ENCODE measurements at regions not wholly inside any gene's neighbourhood (a gene's known extent, or its start where the extent isn't known, plus 50 kb on each side); places are given as distances from the start of the nearest gene placed in this dataset.

DNA sequence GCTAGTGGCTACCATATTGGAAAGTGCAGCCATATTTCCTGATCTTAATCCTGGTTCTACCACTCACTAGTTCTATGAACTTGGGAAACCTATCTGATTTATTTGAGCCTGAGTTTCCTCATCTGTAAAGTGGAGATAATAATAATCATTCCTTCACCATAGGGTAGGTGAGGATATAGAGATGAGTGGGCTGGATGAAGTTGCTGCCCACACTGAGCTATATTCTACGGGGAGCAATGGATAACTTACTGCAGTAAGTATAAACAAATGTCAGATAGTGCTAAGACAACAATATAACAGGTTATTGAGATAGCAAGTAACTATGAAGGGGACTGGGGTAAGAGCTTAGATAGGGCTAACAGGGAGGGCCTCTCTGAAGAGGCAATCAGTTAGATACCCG, 251.5 kb upstream of the ADAMTS9 start:
- DNase-seq = no peak

DNA sequence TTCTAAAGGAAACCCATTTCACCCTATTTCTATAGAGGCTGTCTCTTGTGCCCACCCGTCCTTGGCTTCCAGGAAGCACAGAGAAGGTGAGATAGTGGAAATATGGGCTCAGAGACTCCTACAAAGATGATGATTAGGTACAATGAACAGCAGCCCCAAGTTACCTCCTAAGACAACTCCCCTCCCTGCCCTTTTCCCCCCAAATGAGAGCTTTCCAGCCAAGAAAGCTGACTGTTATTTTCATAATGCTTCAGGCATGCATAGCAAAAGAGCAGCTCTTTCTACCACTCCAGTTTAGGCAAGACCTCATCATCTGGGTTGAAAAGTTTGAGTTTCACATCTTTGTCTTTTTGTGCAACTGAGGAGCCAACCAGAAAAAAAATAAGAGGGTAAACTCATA, 248.8 kb upstream of the ADAMTS9 start:
- no peak for DNase-seq

DNA sequence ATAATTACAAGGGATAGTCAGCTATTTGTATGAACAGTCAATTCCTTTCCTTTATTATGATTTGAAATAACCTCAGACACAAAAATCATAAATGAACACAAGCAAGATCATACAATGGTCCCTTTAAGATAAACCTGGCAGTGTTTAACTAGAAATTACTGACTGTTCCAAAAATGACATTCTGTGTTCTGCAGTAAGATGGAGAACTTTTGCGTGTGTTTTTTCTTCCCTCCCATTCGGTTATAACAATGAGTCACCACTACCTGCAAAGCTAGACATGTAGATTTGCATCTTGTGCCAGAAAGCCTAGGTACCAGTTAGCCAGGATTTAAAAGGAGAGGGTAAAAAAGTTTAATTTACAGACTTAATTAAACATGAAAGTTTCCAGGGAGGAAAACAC, 248.2 kb upstream of the ADAMTS9 start:
- DNase-seq = no peak

DNA sequence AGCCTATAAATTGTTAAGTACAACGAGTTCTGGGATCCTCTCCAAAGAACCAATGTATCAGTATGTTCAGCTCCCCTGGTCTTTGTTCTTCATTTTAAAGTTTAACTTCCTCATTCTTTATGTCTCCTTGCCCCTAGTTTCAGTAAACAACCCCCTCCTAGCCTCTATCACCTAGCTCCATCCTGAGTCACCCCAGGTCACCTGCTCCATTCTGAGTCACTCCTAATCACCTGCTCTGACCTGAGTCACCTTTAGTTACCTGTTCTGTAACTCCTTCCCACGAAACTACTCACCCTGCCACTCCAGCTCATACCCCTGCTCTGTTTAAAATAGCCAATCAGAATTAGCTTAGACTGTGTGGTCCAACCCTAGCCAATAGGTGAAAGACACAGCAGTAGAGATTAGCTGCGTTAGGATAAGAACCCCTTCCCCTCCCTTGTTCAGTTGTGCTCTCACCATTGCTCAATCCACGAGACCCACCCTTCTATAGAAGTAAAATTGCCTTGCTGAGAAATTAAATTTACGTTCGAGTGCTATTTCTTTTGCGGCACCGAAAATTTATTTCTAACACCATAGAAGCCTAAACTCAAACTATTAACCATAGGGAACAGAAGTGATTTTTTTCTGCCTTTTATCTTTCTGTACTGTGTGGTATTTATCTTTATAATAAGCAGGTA, 245.0 kb upstream of the ADAMTS9 start:
- DNase-seq = no peak

DNA sequence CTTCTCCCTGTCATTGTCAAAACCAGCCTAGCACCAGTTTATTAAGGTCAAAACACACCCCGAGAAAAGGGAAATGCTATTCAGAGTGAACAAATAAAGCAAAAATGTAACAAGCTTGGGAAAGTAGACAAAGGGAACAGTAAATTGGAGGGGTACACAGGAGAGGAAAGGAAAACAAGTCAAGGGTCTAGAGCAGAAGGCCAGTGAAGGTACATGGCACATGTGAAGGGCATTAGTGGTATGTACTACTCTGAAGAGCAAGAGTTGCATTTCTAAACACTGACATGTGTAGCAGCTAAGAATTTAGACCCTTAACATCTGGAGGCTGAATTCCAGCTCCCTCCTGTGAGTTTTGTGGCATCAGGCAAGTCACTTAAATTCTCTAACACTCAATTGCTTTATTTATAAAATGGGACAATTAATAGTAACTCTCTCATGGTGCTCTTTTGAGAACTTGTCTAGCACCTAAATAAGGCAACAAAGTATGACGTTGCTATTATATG, 244.3 kb upstream of the ADAMTS9 start:
- no peak for DNase-seq

DNA sequence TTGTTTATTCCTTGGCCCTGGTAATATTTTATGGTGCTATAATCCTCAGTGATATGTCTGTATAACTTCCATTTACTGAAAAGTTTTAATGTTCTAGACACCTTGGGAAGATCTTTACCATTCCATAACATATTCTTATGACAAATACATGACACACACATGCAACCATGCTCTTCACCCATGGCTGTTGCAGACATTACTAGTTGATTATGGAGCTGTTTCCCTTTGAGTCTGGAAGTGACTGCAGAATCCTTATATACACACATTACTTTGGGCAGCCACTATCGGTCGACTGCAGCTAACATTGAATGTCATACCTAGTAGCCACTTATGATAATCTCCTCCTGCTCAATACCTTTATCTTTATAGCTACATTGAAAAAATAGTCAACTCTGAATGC, 243.1 kb upstream of the ADAMTS9 start:
- DNase-seq = no peak

DNA sequence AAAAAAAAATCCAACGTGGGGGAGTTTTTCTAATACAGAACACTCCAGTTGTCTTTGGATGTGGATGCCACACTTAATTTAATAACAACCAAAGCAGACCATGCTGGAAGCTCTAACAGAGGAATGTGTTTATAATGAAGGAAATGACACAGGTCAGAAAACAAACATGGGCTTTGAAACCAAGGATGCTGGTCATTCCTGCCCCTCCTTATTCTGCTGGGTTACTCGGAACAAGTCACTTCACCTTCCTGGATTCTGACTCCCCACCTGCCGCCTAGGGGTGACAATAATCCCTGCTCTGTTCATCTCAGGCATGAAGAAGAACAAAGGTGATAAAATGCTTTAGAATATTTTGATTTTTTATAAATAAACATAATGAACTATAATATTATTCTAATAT, 240.9 kb upstream of the ADAMTS9 start:
- no peak for DNase-seq

DNA sequence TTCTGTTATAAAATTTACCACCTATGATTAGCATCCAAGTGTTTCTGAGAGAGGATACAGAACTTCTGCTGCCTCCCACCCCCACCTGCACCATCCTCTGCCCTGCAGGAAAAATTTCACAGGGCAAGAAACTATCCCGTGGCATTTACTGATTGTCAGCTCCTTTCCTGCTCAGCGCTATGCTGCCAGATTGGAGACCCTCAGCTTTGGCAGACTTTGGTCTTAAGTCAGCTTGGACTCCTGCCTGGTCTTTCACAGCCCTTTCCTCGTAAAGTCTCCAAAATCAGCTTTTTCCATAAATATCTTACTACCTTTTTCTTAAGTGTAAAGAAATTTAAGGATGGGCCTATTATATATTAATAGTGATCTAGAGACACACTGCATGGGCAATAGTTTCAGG, 239.9 kb upstream of the ADAMTS9 start:
- DNase-seq = no peak

DNA sequence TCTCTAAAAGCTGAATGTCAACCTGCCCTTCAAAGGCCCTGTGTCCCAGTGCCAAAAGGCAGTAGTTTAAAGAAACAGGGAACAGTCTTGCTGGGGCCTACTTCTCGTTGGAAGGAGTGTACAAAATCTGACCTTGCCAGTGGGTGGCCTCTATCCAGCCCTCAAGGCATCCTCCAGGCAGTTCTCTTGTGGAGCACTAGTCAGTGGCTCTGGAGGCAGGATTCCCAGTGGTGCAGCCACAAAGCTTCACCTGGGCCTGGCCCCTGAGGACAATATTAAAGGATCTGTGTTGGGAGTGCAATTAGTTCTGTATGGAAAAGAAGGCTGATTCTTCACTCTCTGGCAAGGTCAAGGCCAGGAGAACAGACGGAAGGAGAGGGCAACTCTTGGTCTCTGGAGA, 237.8 kb upstream of the ADAMTS9 start:
- no peak for DNase-seq

DNA sequence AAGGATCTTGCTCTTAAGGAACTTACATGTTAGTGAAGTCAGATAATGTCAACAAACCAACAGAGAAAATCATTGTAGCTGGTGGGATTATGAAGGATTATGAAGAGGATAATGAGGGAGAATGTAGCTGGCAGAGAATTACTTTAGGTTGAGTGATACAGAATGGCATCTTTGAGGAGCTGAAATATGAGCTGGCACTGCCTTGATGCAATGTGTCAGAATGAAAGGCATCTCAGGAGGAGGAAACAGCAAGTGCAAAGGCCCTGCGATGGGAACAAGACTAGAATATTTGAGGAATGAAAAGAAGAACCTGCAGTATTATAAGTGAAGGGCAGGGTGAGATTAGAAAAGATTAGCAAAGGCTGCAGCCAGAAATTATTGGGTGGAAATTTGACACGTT, 237.2 kb upstream of the ADAMTS9 start:
- no peak for DNase-seq

DNA sequence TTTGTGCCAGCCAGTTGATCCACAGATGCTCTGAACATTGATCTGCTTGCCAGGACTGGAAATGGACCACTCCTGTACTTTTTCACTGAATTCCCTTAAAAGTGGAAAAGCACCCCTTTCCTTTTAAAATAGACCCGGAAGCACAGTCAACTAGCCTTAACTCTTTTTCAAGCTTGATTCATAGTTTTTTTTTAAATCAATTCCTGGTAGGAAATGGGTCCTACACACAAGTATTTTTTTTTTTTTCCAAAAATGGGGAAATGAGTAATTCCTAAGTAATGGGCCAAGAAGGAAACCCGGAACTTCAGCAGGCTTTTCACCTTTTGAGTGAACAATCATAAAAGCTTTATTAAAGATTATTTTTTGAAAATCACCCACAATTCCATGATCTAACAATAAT, 234.4 kb upstream of the ADAMTS9 start:
- no peak for DNase-seq

DNA sequence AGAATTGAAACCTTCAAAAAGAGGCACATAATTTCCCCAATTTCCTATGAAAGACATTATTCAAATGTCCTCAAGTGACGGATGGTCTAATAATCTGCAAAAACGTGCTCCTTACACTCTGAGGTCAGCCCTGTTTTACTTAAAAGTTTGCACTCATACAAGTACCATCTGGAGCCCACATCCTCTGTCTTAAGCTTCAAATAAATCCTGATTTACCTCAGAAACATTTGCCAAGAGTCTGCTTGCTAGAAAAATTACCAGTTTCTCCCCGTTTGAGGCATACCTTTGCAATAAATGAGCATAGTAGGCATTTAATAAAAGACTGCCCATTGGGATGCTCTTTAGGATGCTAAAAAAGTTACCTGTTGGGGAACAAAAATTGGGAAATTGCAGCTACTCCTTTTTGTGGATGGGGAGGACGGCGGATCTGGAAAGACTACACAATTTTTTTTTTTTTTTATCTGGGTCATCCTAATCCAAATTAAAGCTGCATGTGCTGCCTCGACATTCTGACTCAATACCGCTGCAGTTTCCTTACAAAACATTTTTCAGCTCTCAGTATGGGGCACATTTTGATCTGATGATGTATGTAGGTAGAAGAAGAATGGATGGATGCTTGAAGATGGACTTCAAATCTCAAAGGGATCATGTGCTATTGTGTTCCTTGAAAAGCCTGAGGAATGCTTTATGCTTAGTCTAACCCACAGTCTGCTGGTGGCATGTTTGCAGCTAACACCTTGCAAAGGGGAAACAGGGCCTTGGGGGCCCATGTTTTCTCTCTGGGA, 233.7 kb upstream of the ADAMTS9 start:
- no peak for DNase-seq

DNA sequence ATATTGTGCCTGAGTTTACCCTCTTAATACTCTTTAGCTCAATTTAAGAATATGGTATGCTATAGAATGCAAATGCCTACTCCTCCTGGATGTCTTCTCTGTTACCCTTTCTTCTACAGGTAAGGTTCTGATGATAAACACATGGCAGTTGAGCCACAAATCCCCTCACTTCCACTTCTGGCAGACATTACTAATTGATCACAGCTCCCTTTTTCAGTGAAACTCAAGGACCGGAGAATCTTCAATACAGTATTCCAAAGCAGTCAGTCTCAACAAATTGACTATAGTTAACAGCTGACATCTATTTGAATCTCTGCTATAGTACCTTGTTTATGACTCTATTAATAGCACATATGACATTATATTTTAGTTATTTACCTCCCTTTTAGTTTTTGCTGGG, 232.1 kb upstream of the ADAMTS9 start:
- DNase-seq = no peak

DNA sequence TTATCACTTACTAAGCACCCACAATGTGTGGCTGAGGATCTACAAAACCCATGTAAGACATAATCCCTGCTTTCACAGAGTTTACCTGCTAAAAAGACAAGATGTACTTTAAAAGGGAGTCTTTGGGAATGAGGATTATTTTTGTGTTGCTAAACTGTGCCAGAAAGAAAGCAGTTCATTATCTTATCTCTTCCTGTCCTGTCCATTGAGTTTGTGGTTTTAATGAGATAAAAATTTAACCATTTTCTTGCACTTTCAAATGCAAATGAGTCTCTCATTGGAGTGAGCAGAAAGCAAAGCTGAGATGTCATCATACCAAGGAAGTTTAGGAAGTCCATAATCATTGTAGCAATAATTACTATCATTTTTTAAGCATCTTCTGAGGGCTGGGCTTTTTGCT, 231.2 kb upstream of the ADAMTS9 start:
- no peak for DNase-seq

DNA sequence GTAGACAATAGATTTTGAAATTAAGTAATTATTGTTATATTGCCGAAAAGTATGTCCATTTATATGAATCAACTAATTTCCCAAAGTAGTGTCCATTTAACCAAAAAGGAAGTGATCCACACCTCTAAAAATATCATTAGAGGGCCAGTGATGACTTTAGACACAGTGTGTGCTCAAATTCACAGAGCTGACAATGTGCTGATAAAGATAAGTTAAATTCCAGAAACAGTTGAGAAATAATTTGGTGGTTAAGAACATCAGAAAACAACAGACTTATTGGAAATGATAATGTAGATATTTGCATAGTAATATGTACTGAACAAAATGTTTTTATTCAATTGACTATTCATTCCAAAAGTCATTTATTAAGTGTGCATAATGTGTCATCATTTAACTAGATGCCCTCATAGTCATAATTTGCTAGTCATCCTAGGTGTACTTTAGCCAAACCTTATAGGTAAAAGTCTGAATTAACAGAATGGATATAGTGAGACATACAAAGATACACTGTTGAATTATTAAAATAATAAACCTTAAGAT, 230.2 kb upstream of the ADAMTS9 start:
- no peak for DNase-seq

DNA sequence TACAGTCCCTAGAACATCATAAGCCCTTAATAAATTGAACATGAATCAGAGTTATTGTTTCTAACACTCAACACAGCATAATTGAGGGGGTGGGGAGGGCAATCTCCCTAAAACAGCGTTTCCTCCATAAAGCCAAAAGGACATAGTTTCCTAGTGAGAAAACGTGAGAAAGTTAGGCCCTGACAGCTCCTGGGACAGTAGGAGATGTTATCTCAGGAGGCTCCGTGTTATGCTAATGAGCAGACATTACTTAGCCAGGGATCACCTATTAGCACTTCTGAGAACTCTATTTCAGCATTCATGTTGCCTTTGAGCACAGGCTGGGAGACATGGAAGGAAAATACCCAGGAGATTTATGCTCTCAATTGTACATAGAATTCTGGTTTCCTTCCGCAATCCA, 229.1 kb upstream of the ADAMTS9 start:
- DNase-seq = no peak

DNA sequence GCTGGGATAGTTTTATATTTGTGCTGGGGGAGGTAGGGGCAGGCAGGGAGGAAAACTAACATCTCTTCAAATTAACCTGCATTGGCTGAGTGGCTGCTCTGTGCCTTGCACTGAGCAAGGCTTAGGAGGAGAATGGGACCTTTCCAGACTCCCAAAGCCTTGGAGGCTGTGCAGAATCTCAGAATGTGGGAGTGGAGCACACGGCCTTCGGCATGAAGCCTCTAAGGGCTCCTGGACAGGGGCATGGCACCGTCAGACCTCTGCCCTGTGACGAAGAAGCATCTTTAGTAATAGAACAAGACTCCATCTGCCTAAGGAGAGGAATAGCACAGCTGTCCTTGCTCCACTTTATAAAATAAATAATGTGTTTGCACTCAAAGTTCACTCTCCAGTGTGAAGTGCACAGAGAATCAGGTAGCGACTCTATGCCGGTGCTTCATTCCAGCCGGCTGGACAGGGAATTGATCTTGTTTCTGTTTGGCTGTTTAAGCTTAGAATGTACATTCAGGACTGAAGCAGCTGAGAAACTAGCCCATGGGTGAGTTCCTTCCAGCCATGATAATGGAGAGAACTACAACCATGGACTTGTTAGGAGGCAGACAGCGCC, 228.5 kb upstream of the ADAMTS9 start:
- no peak for DNase-seq

DNA sequence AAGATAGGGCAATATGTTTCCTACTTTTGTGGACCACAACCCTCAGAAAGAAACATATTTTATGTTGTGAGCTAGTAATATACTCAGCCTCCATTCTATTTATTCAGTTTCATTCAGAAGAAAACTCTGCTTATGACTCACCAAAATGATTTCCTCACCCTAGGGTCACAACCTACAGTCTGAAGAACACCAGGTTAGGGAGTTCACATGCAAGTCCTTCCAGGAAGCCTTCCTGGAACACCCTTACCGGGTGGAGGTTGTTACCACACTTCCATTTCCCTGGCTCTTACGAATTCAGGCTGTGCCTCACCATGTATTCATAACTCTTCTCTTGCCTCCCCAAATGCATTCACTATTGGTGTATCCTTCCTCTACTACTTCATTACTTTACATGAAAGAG, 228.0 kb upstream of the ADAMTS9 start:
- no peak for DNase-seq

DNA sequence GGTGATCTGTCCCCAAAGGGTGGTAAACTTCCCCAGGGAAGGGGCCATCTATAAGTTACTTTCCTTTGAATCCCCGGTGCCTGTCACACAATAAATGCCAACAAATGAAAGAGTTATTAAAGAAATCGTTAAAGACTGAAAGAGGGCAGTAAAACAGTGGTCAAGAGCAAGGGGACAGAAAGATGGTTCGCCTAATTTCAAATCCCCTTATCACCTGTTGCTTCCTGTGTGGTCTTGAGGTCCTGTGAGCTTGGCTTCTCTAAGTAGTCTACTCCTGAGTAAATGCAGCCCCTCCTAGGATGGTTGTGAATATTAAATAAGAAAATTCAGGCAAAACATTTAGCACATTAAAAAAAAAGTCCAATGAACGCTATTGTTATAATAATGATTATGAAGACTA, 225.7 kb upstream of the ADAMTS9 start:
- no peak for DNase-seq

DNA sequence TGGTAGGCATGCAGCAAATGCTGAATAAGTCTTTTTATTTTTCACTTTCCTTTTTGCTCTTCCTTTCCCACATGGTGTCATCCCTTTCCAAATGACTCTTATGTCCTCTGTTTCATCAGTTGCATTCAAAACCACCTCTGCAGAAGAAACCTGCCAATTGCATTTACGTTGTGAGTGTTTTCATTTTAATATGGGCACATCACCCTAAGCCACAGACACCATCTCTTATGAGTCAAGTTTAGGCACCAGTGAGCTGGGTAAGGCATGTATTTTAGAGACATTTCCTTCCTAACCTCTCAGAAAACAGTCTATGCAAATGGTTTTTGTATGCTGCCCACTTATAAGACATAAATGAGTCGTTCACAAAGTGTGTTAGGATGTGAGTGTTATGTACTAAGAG, 223.3 kb upstream of the ADAMTS9 start:
- no peak for DNase-seq

DNA sequence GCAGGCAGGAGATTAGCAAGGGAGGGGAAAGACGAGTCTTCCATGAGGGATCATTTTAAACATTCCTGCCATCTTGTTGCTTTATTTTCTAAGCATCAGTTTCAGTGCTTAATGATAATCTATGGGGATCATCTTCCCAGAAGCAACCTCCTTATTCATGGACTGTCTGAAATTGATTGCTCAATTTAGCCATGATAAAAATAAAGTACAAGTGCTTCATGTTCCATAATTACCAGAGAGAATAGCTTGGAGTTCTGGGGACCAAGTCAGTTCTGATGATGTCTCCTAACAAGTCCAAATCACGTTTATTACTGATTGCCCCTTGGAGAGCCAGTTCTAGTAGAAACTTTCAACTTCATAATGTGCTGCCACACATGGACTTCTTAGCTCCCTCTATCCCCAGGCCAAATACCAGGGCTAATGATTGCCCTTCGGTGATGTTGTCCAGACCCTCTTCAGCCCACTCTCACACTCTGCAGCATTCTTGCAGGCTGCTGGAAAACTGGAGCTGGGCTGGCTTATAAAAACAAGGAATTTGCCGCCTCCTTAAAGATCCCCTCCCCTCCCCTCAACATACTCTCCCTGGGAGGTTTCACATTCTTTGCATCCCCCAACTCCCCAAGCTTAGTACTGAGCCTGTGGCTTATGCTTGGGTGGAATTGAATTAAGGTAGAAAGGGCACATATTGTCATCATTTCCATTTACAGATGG, 222.1 kb upstream of the ADAMTS9 start:
- no peak for DNase-seq

DNA sequence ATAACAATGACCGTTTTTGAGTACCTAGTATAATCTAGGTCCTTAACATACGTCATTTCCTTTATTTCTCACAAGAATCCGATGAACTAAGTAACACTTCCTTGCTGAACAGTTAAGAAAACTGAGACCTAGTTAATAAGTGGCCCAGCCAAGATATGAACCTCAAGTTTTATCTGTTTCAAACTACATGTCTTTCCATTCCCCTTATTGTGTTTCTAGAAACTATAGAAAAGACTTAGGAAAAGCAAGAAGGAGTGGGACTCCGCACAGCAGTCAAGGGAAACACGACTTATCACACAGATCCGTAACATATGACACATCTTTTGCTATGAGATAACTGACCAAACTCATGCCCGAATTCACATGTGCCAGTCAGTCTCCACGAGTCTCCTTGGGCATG, 221.2 kb upstream of the ADAMTS9 start:
- no peak for DNase-seq

DNA sequence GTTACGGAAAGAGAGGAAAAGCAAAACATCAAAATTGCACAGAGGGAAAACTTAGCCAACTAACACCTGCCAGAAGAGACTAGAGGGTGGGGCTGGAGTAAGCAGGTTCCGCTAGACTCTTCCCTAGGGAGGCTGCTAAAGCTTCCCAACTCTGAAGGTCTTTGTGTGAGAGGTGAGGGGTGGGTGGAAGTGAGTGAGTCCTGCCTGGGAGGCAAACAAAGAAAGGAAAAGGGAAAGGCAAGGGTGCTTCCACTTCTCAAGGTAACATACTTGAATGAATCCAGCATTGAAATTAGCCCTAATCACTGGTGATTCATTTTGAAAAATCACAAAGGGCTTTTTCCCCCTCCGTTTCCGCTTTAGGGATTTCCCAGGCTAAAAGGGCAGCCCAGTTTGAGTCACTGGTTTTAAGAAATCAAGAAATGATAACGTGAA, 220.5 kb upstream of the ADAMTS9 start:
- DNase-seq = no peak
